HG03066 (cell line): ENCODE measurements at regions not wholly inside any gene's neighbourhood (a gene's known extent, or its start where the extent isn't known, plus 50 kb on each side); places are given as distances from the start of the nearest gene placed in this dataset.

Experiments used
- ATAC-seq: cut with Tn5 transposase; IDR thresholded peaks from one replicate; pipeline ENCODE4 v1.9.1; 2021; ENCODE audit warnings: low read depth; ENCODE audit not compliant: unreplicated experiment

DNA sequence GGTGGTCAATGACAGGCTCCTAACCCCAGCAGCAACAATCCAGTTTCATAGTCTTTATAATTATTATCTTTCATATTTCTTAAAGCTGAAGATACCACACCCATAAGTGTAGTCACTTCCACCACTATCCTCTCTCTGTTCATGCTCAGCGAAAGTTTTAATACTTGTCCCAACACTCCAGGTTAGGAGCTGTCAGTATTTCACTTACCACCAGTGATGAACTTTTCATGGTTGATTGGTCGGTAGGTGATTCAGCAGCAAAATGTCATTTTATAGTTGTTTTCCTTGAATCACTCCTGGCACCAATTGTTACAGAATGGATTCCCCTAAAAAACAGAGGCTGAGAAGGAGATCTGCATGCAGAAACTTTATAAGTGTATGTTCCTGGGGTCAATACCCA lies 324.9 kb downstream of the CCDC85A start:
- ATAC-seq = no peak

DNA sequence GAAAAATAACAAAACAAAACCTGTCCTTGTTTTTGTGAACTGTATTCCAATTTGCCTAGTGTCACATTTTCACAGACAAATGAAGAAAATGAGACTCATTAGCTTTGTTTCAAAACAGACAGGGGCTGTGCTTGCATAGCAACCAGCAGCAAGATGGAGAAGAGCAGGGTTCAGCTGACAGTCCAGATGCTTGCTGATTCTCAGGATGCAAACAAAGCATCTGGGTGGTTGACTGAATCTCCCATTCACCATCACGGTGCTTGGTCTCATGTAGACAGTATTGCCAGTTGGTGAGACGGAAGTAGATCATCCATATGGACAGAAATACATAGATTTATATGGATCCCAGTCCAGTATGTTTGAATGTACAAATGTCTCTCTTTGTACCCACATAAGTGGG lies 326.8 kb downstream of the CCDC85A start:
- ATAC-seq = no peak

DNA sequence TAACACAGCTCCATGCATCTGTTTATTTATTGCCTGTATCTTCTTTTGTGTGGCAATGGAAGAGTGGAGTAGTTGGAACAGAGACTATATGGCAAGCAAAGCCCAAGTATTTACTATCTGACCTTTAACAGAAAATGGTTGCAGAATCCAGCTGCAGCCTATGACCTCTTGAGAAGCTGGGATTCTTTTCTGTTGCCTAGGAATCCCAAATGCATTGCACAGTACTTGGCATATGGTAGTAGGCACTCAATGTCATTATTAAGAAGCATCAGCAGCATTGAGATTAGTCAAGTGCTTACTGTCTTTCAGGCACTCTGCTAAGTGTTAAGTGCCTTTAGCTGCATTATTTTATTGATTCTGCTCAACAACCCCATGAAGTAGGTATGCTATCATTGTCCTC lies 331.6 kb downstream of the CCDC85A start:
- no peak for ATAC-seq

DNA sequence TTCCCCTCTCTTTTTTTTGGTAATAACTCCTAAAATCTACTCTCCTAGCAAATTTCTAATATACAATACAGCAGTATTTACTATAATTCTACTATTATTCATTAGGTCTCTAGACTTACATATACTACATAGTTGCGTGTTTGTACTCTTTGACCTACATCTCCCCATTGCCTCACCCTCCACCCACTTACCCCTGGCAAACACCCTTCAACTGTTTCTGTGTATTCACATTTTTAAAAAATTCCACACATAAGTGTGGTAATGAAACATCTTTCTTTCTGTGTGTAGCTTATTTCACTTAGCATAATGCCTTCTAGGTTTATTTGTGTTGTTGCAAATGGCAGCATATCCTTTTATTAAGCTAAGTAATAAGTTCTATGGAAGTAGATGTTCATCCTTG lies 336.0 kb downstream of the CCDC85A start:
- ATAC-seq = no peak

DNA sequence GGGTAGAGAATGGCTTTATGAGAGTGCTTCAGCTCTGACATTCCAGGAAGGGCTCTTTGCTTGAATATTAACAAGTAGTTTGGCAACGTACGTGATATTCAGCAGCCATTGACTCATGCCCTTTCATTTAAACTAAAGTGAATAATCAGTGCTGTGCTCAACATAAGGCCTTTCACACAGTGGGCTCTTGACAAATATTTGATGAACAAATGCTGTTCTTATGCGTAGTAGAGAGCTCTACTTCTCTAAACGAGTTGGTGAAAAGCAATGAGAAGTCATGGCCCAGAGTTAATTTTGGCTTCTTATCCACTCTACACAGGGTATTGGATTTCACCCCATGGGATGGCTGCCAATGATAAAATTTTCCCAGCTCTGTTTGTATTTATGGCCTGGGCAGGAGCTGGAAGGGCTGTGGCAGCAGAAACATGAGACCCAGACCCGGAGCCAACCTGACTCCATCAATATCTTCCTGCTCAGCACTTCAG lies 338.9 kb downstream of the CCDC85A start:
- no peak for ATAC-seq

DNA sequence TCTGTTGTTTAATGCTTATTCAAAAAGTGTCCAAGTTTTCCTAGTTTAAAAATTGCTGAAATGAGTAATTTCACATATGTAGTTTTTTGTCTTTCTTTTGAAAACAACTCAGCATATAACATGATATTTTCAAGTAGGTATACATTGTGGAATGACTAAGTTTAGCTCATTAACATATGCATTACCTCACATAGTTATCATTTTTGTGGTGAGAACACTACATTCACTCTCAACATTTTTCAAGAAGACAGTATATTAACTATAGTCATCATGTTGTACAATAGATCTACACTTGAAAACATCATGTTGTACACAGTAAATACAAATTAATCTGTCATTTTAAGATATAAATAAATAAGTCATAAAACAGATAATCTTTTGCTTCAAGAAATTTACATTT lies 340.0 kb downstream of the CCDC85A start:
- no peak for ATAC-seq

DNA sequence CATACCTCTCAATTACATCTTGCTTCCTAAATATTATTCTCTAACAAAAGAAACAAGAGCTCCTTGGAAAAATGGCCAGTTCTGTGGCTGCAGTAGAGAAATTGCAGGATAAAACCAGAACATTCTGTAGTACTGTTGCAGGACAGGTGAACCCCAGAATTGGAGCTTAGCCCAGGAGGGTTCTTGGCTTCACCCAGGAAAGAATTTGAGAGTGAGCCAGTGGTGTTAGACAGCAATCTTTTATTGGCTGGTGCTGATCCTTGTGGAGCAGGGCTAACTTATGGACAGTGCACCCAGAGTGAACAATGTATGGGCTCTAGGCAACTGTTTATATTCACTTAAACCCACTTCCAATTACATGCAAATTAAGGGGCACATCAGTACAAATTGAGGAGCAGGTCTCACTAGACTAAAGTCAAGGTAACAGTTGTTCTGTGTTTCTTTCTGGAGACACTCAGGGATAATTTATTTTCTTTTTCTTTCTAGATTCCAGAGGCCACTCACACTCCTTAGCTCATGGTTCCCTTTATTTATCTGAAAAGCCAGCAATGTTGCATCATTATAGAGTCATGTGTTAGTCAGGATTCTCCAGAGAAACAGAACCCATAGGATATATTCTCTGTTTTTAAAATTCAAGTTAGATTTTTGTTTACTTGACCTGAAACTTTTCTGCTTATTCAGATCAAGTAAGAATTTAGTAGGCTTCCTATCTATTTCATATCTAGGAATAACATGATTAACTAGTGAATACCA lies 348.1 kb downstream of the CCDC85A start:
- no peak for ATAC-seq

DNA sequence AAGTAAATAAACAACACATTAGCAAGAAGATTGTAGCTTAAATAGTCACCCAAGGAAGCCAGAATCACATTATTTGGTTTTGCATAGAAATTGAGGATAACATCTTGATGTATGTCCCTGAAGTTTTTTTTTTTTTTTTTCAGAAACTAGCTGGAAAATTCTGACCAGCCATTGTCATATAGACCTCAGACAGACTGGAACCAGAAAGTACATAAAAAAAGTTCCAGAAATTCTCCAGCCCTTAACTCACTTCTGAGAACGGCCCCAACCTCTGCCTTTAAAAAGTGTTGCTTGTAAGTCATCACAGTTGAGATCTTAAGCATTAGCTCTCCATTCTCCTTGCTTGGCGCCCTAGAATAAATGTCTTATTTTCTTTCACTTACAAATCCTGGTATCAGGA lies 350.5 kb downstream of the CCDC85A start:
- no peak for ATAC-seq

DNA sequence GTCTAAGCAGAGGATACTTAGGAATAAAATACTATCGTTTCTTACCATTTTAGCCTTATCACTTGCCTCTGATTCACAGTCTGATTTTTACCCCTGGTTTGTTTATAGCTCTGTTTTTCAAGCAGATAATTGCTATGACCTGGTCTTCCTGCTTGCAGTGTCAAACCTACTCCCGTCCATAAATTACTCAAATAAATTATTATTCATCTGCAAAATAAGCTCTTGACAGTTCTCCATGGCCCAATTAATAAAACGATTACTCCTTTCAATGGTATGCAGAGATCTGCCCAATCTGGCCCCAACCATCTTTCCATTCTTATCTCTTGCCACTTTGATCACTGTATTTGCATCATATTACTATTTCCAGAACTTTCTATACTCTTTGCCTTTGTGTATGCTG lies 354.0 kb downstream of the CCDC85A start:
- ATAC-seq = no peak

DNA sequence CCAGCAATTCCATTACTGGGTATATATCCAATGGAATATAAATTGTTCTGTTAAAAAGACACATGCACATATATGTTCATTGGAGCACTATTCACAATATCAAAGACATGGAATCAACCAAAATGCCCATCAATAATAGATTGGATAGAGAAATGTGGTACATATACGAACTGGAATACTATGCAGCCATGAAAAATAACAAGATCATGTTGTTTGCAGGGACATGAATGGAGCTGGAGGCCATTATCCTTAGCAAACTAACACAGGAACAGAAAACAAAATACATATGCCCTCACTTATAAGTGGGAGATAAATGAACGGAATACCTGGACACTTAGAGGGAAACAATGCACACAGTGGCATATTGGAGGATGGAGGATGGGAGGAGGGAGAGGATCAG lies 355.8 kb downstream of the CCDC85A start:
- ATAC-seq = no peak

DNA sequence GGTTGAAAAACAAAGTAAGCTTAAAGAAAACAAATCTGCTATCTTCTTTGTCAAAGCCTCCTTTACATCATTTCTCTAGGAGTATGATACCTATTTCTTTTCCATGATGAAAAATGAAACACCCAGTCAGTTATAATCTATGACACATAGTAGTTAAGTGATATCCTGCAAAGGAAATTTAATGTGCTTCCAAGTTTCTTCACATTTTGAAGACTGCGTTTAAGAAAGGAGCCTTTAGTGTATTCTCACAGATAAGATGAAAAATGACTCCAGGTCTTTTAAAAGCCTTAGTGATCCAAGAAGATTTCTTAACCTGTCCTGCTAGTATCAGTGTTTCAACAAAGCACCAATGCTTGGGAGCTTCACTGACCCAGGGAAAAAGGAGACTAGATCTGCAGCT lies 356.7 kb downstream of the CCDC85A start:
- ATAC-seq = no peak

DNA sequence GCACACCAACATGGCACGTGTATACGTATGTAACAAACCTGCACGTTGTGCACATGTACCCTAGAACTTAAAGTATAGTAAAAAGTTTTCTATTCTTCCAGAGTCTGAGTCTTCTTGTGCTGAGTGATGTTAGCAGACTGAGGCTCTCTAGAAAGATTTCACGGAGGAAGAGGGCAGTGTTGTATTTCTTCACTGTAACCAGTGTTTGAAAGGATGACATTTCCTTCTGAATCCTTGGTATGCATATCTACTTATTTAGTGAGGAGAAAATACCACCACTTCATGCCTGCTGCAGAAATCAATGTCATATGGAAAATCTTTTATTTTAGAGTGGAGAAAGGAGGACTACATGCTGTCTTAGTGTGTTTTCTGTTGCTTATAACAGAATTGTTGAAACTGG lies 357.1 kb downstream of the CCDC85A start:
- no peak for ATAC-seq

DNA sequence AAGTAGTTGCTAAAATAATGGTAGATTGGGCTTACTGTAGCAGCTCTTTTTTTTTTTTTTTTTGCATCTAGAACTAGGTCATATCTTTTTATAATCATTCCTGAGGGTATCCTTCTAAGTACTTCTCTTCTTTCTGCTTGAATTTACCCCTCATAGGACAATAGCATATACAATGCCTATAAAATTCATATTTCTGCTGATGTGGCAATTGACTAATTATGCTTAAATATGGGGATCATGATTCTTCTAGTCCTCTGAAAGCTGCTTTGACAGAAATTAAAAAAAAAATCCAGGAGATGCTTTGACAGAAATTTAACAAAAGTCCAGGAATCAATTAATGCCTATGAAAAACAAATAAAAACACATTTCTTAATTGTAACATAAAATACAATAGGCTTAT lies 358.4 kb downstream of the CCDC85A start:
- ATAC-seq = no peak

DNA sequence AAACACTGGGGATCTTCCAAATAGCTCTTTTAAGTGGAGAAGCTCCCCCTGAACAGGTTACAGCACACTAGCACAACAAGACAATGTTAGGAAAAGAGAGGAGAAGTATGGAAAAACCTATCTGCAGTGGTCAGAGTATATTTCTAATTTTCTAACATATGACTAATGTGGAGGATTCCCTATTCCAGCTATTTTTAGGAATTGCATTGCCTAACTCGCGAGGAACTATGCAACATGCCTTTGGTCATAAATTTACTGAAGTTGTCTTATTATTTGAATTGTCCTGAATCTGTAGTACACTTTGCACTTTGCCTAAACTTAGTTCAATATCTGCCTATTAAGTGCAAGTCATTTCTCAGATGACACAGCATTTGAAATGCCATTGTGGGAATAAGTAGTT lies 381.4 kb downstream of the CCDC85A start:
- ATAC-seq = no peak

DNA sequence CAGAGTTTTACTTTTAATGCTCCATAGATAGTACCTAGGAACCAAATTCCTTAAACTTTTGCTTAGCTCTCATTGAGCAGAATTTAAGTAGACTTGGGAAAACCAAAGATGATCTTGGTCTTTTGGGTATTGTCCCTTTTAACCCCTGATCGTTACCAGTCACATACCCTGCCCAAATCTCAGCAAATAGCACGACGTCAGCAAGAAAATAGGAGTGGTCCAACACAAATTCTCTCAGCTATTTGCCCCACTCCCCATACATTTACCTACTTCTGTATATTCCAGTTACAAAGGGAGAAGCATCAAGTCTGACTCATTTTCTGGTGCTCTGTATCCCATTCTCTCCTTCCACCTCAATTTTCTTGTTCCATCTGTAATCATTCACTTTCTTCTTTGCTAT lies 387.3 kb downstream of the CCDC85A start:
- ATAC-seq = no peak

DNA sequence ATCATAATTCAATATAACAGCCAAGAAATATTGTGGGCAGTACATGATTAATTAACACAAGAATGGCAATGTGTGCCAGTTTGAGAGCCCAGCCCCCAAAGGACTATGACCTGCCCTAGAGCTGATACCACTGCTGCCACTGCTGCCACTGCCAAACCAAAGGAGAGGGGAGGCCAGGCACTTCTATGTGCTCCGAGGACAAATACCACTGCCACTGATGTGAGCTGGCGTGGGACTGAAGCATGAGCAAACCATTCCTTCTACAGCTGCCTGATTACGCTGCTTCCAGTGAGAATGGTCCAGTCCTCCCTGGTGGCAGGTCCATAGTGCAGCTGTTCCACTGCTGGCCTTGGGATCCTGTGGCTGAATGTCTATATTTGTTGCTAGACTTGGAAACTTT lies 392.2 kb downstream of the CCDC85A start:
- ATAC-seq = no peak

DNA sequence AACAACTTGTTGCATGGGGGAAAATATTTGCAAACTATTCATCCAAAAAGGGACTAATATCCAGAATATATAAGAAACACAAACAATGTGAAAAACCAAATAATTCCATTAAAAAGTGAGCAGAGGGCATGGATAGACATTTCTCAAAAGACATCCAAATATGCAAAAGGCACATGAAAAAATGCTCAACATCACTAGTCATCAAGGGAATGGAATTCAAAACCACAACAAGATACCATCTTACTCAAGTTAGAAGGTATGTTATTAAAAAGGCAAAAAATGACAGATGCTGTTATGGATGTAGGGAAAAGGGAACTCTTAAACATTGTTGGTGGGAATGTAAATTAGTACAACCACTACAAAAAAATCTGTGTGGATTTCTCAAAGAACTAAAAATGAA lies 396.5 kb downstream of the CCDC85A start:
- no peak for ATAC-seq

DNA sequence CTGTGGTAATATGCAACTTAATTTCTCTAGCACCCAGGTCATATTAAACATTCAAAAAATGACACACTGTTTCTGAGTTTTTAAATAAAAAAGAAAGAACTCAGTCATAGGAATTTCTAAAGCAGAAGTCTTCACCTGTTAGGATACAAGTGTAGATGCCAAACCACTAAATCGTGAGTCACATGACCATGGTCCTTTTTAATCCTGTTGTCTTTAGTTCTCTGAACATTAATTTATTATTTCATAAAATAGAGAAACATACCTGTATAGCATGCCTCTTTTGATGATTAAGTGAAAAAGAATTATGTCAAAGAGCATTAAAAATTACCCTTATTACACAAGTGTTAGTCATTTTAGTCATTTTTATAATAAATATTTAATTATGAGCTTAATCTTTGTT lies 398.8 kb downstream of the CCDC85A start:
- ATAC-seq = no peak

DNA sequence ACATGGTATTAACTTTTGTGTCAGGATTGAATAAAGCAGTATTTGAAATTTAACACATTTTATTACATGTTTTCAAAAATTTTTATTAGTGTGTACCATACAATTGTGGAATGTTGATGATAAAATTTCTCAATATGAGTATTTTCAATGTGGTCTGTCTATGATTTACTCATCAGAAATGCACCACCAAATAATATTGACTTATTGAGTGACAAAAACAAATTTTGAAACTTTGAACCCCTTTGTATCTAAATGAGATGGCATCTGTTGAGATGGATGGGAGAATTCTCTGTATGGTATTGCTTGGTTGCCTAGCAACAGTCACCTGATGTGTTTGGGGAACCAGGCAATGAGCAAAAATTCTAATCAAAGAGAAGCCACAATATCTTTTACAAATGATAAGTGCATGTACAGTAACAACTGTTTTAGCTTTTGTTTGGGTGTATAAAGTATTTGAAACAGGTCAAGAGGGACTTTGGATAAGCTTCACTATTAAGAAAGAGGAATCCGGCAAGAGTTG lies 400.1 kb downstream of the CCDC85A start:
- ATAC-seq = no peak

DNA sequence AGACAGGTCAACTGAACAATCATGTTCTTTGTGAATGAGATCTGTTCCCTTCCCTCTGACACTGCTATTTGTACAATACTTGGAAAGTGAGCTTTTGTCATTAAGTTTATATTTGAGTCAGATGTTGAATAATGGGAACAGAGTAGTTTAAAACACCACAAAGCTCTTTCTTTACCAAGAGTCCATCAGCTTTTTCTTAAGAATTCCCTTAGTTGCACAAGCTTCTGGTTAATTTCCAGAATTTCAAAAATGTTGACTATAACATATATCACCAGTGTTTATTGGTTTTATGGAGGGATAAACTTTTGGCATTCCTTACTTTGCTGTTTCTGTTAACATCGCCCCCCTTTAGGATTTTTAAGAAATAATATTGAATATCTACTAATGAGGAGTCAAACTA lies 403.7 kb downstream of the CCDC85A start:
- ATAC-seq = no peak

DNA sequence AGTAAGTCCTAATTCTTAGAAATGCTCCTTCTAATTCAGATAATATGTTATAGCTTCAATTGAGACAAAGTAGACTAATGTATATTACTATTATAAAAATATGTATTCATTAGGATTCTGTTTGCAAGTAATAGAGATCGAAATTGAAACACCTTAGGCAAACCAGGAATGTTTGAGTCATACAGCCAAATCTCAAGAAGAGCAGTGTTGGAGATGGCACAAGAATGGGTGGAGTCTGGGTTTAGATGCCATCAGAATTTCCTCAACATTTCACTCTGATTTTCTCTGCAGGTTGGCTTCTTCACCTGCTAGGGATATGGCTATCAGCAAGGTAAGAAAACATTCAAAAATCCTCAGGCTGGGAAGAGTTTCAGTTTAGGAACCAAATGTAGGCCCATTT lies 405.4 kb downstream of the CCDC85A start:
- ATAC-seq = no peak

DNA sequence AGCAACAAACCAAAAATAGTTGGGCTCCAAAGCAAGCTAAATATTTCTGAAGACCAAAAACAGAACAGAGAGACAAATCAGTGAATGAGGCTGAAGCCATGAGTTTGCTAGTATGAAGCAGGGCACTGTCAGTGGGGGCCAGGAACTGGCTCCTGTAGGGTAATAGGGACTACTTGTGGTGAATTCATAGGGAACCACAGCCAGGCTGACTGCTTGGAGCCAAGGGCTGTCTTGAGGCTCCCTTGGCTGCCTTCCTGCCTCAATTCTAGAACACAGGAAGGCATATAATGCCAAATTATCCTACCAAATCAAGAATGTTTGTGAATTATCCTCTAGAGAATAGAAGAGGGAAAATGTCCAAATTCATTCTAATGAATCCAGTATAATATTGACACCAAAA lies 406.0 kb downstream of the CCDC85A start:
- no peak for ATAC-seq

DNA sequence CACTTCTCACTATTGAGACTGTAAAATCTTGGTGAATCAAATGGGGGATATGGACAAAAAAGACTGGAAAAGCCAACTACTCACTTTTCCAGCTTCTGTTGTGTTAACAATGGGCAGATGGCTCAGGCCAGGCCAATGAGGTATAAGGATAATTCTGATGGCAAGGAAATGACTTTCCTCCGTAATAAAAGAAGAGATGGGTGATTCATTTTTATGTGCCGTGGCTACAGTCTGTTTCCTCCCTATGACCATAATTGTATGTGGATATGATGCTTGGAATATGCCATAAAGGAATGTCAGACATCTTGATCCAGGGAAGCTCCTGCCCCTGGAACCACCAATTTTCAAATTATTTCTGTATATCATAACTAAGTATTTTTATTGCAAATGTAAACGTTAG lies 406.8 kb downstream of the CCDC85A start:
- no peak for ATAC-seq
